ENCODE measurements at regions not wholly inside any gene's neighbourhood (a gene's known extent, or its start where the extent isn't known, plus 50 kb on each side); places are given as distances from the start of the nearest gene placed in this dataset.

DNA sequence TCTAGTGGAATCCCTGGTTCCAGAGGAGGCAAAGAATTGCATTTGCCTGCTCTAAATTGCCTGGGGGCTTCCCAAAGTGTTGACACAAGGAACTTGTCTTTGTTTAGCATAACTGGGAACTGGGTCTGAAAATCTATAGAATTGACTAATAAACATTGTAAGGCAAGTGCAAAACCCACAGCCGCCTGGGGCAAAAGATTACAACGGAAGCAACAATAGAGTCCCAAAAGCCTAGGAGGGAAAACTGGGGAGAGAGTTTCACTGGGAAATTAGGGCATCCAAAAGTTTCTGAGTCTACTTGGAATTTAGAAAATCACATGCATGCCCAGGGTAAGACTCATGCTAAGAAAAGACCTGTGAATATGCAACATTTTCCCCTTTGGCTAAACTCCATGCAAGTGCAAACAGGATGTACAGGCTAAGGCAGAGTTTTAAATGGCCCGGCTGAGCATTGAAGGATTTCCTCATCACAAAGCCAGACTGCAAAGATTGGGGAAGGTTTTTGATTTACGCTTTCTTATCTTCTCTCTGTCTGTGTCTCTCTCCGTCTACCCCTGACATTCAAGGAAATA, 725.3 kb upstream of the NCAM2 start:
- POLR2A ChIA-PET: no interaction called here
- H3K27me3 ChIP-seq (ENCODE audit: insufficient read depth, low read length): no peaks in the 10 kb centered on the region
- DNase-seq (ENCODE audit: low read depth, low spot score): no peak
- no TSS peak for BruUV-seq (replicated peaks)
- H3K27ac ChIP-seq (ENCODE audit: low read depth, low read length): no peak overlapping the region
- no peak overlapping the region for H2AFZ ChIP-seq (ENCODE audit: low read depth, low read length, poor library complexity, severe bottlenecking)
- no peak for ATAC-seq
- H3K9me2 ChIP-seq (ENCODE audit: insufficient read depth): no peaks in the 10 kb centered on the region
- no peak overlapping the region for H3K4me3 ChIP-seq (replicated peaks in 1 of 2; ENCODE audit: low read depth in 1 of 2, low read length in 2 of 2)
- H3K4me1 ChIP-seq (ENCODE audit: control insufficient read depth in 1 of 2, insufficient read depth in 2 of 2, low read length in 2 of 2): no peaks in the 10 kb centered on the region
- H3K9me3 ChIP-seq (ENCODE audit: control insufficient read depth in 1 of 2, insufficient read depth in 1 of 2, low read depth in 1 of 2, low read length in 2 of 2): peaks cover 12 to 32% of the 10 kb centered on the region in 2 experiments; a peak in 2 of 4 replicates
- H3K9ac ChIP-seq (ENCODE audit: low read length): no peak overlapping the region
- no peaks in the 10 kb centered on the region for H3K36me3 ChIP-seq (ENCODE audit: control insufficient read depth in 1 of 2, insufficient read depth in 2 of 2, low read length in 2 of 2)
- no peak overlapping the region for H3K4me2 ChIP-seq (ENCODE audit: low read length)
- RAD21 ChIA-PET (ENCODE audit: low non-redundant PET in 1 of 2, low total read pairs in 2 of 2, uncharacterized antibody in 2 of 2, unreplicated experiment in 2 of 2): no interaction called here
- no peaks in the 10 kb centered on the region for H4K20me1 ChIP-seq (ENCODE audit: insufficient read depth)
- H3K79me2 ChIP-seq (ENCODE audit: insufficient read depth, low read length): no peaks in the 10 kb centered on the region
- TF ChIP-seq ZNF274 (IDR thresholded peaks at IDR 0.05; ENCODE audit: low read depth, low read length): no peak
- TF ChIP-seq RAD21 (IDR thresholded peaks at IDR 0.05; ENCODE audit: low read depth): no peak
- TF ChIP-seq POLR2A (IDR thresholded peaks at IDR 0.05; ENCODE audit: borderline replicate concordance, extremely low read depth, insufficient read depth, insufficient read length): no peak
- TF ChIP-seq YY1 (IDR thresholded peaks at IDR 0.05; ENCODE audit: extremely low read depth, insufficient replicate concordance, low read depth, low read length): no peak
- no peak for TF ChIP-seq EZH2 (IDR thresholded peaks at IDR 0.05)
- TF ChIP-seq POLR2AphosphoS5 (IDR thresholded peaks at IDR 0.05; ENCODE audit: low read depth, low read length): no peak
- TF ChIP-seq, protein P1, sequence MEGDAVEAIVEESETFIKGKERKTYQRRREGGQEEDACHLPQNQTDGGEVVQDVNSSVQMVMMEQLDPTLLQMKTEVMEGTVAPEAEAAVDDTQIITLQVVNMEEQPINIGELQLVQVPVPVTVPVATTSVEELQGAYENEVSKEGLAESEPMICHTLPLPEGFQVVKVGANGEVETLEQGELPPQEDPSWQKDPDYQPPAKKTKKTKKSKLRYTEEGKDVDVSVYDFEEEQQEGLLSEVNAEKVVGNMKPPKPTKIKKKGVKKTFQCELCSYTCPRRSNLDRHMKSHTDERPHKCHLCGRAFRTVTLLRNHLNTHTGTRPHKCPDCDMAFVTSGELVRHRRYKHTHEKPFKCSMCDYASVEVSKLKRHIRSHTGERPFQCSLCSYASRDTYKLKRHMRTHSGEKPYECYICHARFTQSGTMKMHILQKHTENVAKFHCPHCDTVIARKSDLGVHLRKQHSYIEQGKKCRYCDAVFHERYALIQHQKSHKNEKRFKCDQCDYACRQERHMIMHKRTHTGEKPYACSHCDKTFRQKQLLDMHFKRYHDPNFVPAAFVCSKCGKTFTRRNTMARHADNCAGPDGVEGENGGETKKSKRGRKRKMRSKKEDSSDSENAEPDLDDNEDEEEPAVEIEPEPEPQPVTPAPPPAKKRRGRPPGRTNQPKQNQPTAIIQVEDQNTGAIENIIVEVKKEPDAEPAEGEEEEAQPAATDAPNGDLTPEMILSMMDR (IDR thresholded peaks at IDR 0.05 in 2 of 3, conservative IDR thresholded peaks at IDR 0.05 in 1 of 3; ENCODE audit: borderline replicate concordance in 1 of 3, insufficient read depth in 1 of 3, low read depth in 2 of 3, low read length in 2 of 3): no peak
- no peak for TF ChIP-seq ELF1 (IDR thresholded peaks at IDR 0.05; ENCODE audit: borderline replicate concordance, low read depth)
- no peak for TF ChIP-seq SRF (IDR thresholded peaks at IDR 0.05; ENCODE audit: low read depth)
- no peak for TF ChIP-seq ZFX (IDR thresholded peaks at IDR 0.05)
- no peak for TF ChIP-seq CBX3 (IDR thresholded peaks at IDR 0.05; ENCODE audit: low read depth)
- intact Hi-C loops (cut with micrococcal nuclease): no loop called here
- CTCF ChIA-PET: no interaction called here

All from HCT116 (cell line).